Osteocyte (in vitro differentiated cells): ENCODE measurements at regions not wholly inside any gene's neighbourhood (a gene's known extent, or its start where the extent isn't known, plus 50 kb on each side); places are given as distances from the start of the nearest gene placed in this dataset.

ENCODE experiments used
- DNase-seq: peaks from one replicate; pipeline ENCODE4 v3.0.0; 2021; ENCODE audit warnings: mixed read lengths; ENCODE audit not compliant: unreplicated experiment; ENCODE audit errors: extremely low spot score
- H3K27ac Mint-ChIP-seq: one replicate; pipeline ENCODE4 v1.8.0; 2021; ENCODE audit warnings: mild to moderate bottlenecking, mixed read lengths; ENCODE audit not compliant: unreplicated experiment
- H3K27me3 Mint-ChIP-seq: one replicate; pipeline ENCODE4 v1.8.0; 2021; ENCODE audit warnings: mixed read lengths; ENCODE audit not compliant: unreplicated experiment
- H3K36me3 Mint-ChIP-seq: one replicate; pipeline ENCODE4 v1.8.0; 2021; ENCODE audit warnings: mixed read lengths; ENCODE audit not compliant: unreplicated experiment
- H3K4me1 Mint-ChIP-seq: one replicate; pipeline ENCODE4 v1.8.0; 2021; ENCODE audit warnings: mixed read lengths; ENCODE audit not compliant: unreplicated experiment
- H3K4me3 Mint-ChIP-seq: one replicate; pipeline ENCODE4 v1.8.0; 2021; ENCODE audit warnings: mild to moderate bottlenecking, moderate library complexity, mixed read lengths; ENCODE audit not compliant: unreplicated experiment
- H3K9me3 Mint-ChIP-seq: one replicate; pipeline ENCODE4 v1.8.0; 2021; ENCODE audit warnings: mixed read lengths; ENCODE audit not compliant: unreplicated experiment
- CTCF ChIP-seq: fragments of 200-600 bp; sonication (generic); IDR thresholded peaks from 2 replicates; pipeline ENCODE4 v1.5.0; 2021; ENCODE audit warnings: antibody characterized with exemption, mild to moderate bottlenecking, moderate library complexity

DNA sequence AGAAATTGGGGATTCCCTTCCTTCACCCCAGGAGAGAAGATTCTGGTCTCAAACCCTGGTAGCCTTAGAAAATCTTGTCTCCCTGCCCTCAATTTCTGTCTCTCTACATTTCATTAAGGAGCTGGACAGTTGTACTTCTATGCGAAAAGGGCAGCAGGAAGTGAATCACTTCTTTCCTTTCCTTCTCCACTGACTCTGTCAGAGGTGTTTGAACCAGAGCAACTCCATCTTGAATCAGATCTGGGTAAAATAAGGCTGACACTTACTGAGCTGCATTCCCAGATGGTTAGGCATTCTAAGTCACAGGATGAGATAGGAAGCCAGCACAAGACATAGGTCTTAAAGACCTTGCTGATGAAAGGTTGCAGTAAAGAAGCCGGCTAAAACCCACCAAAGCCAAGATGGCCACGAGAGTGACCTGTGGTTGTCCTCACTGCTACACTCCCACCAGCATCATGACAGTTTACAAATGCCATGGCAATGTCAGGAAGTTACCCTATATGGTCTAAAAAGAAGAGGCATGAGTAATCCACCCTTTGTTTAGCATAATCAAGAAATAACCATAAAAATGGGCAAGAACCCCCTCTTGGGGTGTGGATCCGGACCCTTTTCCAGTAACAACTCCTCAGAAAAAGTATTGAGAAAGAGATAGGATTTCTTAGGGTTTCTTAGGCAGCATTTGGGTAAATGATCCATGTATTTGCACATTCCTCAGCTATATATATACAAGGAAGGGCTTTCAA lies 95.8 kb upstream of the PLCB4 start:
- no peak for TF ChIP-seq CTCF
- Mint-ChIP-seq H3K27ac (no peak overlapping the region), H3K4me3 (no peak overlapping the region), H3K9me3 (peaks cover 6% of the 10 kb centered on the region), H3K36me3 (no peaks in the 10 kb centered on the region), H3K4me1 (peaks cover 9% of the 10 kb centered on the region), H3K27me3 (no peaks in the 10 kb centered on the region)
- no peak for DNase-seq

GRCh38 chr20:8974009-8974708 lies 94.7 kb upstream of the PLCB4 start:
- TF ChIP-seq CTCF: no peak
- DNase-seq: no peak
- peaks cover 9% of the 10 kb centered on the region for H3K4me1 Mint-ChIP-seq
- H3K27ac Mint-ChIP-seq: no peak overlapping the region
- no peaks in the 10 kb centered on the region for H3K27me3 Mint-ChIP-seq
- H3K9me3 Mint-ChIP-seq: peaks cover 6% of the 10 kb centered on the region
- H3K36me3 Mint-ChIP-seq: no peaks in the 10 kb centered on the region
- H3K4me3 Mint-ChIP-seq: no peak overlapping the region

DNA sequence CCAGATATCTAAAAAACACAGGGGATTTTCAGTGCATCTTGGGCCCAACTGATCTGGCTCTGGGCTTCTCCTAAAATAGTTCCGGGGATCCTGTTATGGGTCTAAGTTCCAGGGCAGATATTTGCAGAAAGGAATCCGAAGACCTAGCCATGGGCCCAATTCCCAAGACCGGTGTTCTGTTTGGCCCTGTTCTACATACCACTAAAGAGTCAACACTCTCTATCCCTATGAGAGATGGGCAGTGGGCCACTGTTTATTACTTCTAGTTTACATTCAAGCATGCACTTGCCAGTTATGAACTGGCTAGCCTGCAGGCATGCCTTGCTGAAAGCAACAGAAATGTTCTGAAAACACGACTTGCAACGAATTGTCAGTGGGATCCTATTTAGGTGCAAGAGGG lies 87.4 kb upstream of the PLCB4 start:
- Mint-ChIP-seq H3K27me3 (no peaks in the 10 kb centered on the region), H3K4me3 (no peak overlapping the region), H3K9me3 (no peaks in the 10 kb centered on the region), H3K36me3 (no peaks in the 10 kb centered on the region), H3K27ac (no peak overlapping the region), H3K4me1 (peaks cover 5% of the 10 kb centered on the region)
- no peak for TF ChIP-seq CTCF
- DNase-seq: no peak

- TF ChIP-seq CTCF: no peak
- no peaks in the 10 kb centered on the region for H3K36me3 Mint-ChIP-seq
- no peak overlapping the region for H3K4me3 Mint-ChIP-seq
- no peak overlapping the region for H3K27ac Mint-ChIP-seq
- no peaks in the 10 kb centered on the region for H3K27me3 Mint-ChIP-seq
- H3K9me3 Mint-ChIP-seq: no peaks in the 10 kb centered on the region
- H3K4me1 Mint-ChIP-seq: no peaks in the 10 kb centered on the region
- no peak for DNase-seq
These were observed 85.2 kb upstream of the PLCB4 start for GRCh38 chr20:8983478-8984345.

DNA sequence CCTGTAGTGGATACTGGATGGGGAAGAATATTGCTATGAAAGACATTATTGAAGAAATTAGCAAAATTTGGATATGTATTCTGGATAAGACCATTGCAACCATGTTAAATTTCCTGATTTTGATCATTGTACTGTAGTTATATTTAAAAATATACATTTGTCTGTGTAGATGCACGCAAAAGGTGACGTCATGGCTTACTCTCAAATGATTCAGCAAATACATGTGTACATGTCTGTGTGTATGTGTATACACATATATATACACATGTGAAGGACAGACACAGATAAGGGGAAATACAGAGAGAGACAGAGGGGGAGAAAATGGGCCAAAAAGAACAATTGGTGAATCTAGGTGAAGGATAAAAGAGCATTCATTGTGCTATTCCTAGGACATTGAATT lies 82.3 kb upstream of the PLCB4 start:
- no peak for DNase-seq
- H3K4me1 Mint-ChIP-seq: no peaks in the 10 kb centered on the region
- no peaks in the 10 kb centered on the region for H3K36me3 Mint-ChIP-seq
- H3K9me3 Mint-ChIP-seq: no peaks in the 10 kb centered on the region
- no peaks in the 10 kb centered on the region for H3K27me3 Mint-ChIP-seq
- H3K4me3 Mint-ChIP-seq: no peak overlapping the region
- no peak overlapping the region for H3K27ac Mint-ChIP-seq
- no peak for TF ChIP-seq CTCF
